GM12878 (cell line): ENCODE measurements at regions not wholly inside any gene's neighbourhood (a gene's known extent, or its start where the extent isn't known, plus 50 kb on each side); places are given as distances from the start of the nearest gene placed in this dataset.

Experiments used
- ATAC-seq: fragments of 200-7000 bp; cut with Tn5 transposase; 3 replicates; pipeline ENCODE4 v1.9.1; 2020; ENCODE audit warnings: mild to moderate bottlenecking, moderate library complexity
- BruUV-seq: library from RNA; stranded (reverse); fragments of 400-500 nt; replicated peaks from 2 replicates; lab custom pipeline; 2021; lab: Mats Ljungman, UMichigan
- CTCF ChIA-PET: fragments of 300-600 bp; sonication (Branson Sonifier 250); formaldehyde crosslinking; extraction: SDS; loops from one replicate; lab custom pipeline; 2021; ENCODE audit warnings: inconsistent platforms; lab: Yijun Ruan, JAX
- POLR2A ChIA-PET: fragments of 350-600 bp; formaldehyde crosslinking; extraction: SDS; loops from one replicate; lab custom pipeline; 2021; ENCODE audit warnings: inconsistent platforms; lab: Charles Lee
- RAD21 ChIA-PET: fragments of 300-600 bp; sonication (Branson Sonifier 250); formaldehyde crosslinking; loops from one replicate; lab custom pipeline; 2023; ENCODE audit warnings: antibody characterized with exemption; ENCODE audit not compliant: unreplicated experiment; lab: Charles Lee
- SMC1A ChIA-PET: fragments of 300-600 bp; sonication (Branson Sonifier 250); formaldehyde crosslinking; loops from one replicate; lab custom pipeline; 2023; ENCODE audit not compliant: unreplicated experiment, uncharacterized antibody; lab: Charles Lee
- DNase-seq: peaks from one replicate; pipeline ENCODE4 v3.0.0-alpha.2; 2011; ENCODE audit warnings: low read depth, low spot score
- FAIRE-seq: peaks from 3 replicates; lab custom pipeline; 2011; peaks lifted over from hg19 to GRCh38; lab: Jason Lieb, UNC
- H2AFZ ChIP-seq: 2 replicates; pipeline ENCODE4 v1.6.0; 2011; ENCODE audit warnings: low read depth, low read length, control low read depth; ENCODE audit not compliant: control insufficient read depth
- H3K27ac ChIP-seq: 2 replicates; pipeline ENCODE4 v1.5.1; 2011; ENCODE audit warnings: control low read depth; ENCODE audit not compliant: control insufficient read depth, insufficient read depth
- H3K27me3 ChIP-seq, 2 experiments: replicated peaks in 1 of 2; 2 replicates each; pipeline versions ENCODE4 v1.6.0 to v1.6.1; 2011; ENCODE audit warnings: low read length in 1 of 2; ENCODE audit not compliant: control insufficient read depth in 2 of 2, insufficient read depth in 2 of 2
- H3K36me3 ChIP-seq, 2 experiments: 2 replicates each; pipeline ENCODE4 v1.5.1; 2011; ENCODE audit warnings: low read length in 1 of 2; ENCODE audit not compliant: control insufficient read depth in 2 of 2, insufficient read depth in 2 of 2
- H3K4me1 ChIP-seq: 2 replicates; pipeline ENCODE4 v1.6.1; 2011; ENCODE audit warnings: mild to moderate bottlenecking, low read length, moderate library complexity, mixed read lengths; ENCODE audit not compliant: control insufficient read depth, insufficient read depth
- H3K4me2 ChIP-seq: 2 replicates; pipeline ENCODE4 v1.6.0; 2011; ENCODE audit warnings: control low read depth; ENCODE audit not compliant: control insufficient read depth, insufficient read depth
- H3K4me3 ChIP-seq: fragments of 200-600 bp; sonication (generic); 2 replicates; pipeline ENCODE4 v1.5.1; 2016
- H3K79me2 ChIP-seq: 2 replicates; pipeline ENCODE4 v1.6.0; 2011; ENCODE audit warnings: low read length; ENCODE audit not compliant: control insufficient read depth, insufficient read depth
- H3K9ac ChIP-seq: 2 replicates; pipeline ENCODE4 v1.8.0; 2011; ENCODE audit warnings: low read length, control low read depth, mixed read lengths; ENCODE audit not compliant: control insufficient read depth, insufficient read depth
- H3K9me3 ChIP-seq: replicated peaks from 3 replicates; pipeline ENCODE4 v1.5.1; 2011; ENCODE audit warnings: mild to moderate bottlenecking, low read length; ENCODE audit not compliant: control insufficient read depth, insufficient read depth
- H4K20me1 ChIP-seq: 2 replicates; pipeline ENCODE4 v1.6.0; 2011; ENCODE audit not compliant: control insufficient read depth, insufficient read depth
- E4F1 ChIP-seq: fragments of 450-650 bp; IDR thresholded peaks from 2 replicates; pipeline ENCODE4 v1.6.1; 2018; ENCODE audit warnings: borderline replicate concordance, mild to moderate bottlenecking; ENCODE audit not compliant: partially characterized antibody
- EP300 ChIP-seq, 2 experiments: fragments of 150-350 bp in 1 of 2; IDR thresholded peaks; 2 replicates each; pipeline ENCODE4 v1.6.1; 2011 to 2012; ENCODE audit warnings: low read depth in 2 of 2, low read length in 2 of 2, borderline replicate concordance in 1 of 2, improper control_type of control experiment in 1 of 2, inconsistent platforms in 1 of 2; ENCODE audit not compliant: control insufficient read depth in 1 of 2
- FOXM1 ChIP-seq: IDR thresholded peaks from 2 replicates; pipeline ENCODE4 v1.6.1; 2012; ENCODE audit warnings: low read depth, mild to moderate bottlenecking, inconsistent platforms, low read length, moderate library complexity
- NFYA ChIP-seq: IDR thresholded peaks from 2 replicates; pipeline ENCODE4 v1.6.1; 2011; ENCODE audit warnings: low read depth, mild to moderate bottlenecking, low read length, improper control_type of control experiment, borderline replicate concordance
- NR2F1 ChIP-seq: fragments of 450-650 bp; conservative IDR thresholded peaks from 2 replicates; pipeline ENCODE4 v1.6.1; 2017; ENCODE audit warnings: mild to moderate bottlenecking
- SMAD5 ChIP-seq: IDR thresholded peaks from 2 replicates; pipeline ENCODE4 v1.6.1; 2016; ENCODE audit warnings: antibody characterized with exemption, low read depth
- STAT1 ChIP-seq: fragments of 450-650 bp; conservative IDR thresholded peaks from 2 replicates; pipeline ENCODE4 v1.6.1; 2014; ENCODE audit warnings: antibody characterized with exemption, mild to moderate bottlenecking
- ZNF592 ChIP-seq: fragments of 450-650 bp; IDR thresholded peaks from 2 replicates; pipeline ENCODE4 v1.6.1; 2017; ENCODE audit warnings: mild to moderate bottlenecking, moderate library complexity
- WGBS: methylation state at CpG from one replicate; pipeline ENCODE4 v1.1.6; 2016; ENCODE audit warnings: low lambda C conversion rate; ENCODE audit not compliant: insufficient replicate concordance, insufficient coverage; ENCODE audit errors: missing lambda C conversion rate; 5-methylcytosine and 5-hydroxymethylcytosine counted together
- in situ Hi-C: fragments of 300-500 bp; cut with MboI; formaldehyde crosslinking; loops from 9 replicates; pipeline ENCODE4 v1.14.3; 2018; ENCODE audit warnings: mixed read lengths
- intact Hi-C: fragments of 100-400 bp; cut with micrococcal nuclease; formaldehyde crosslinking; loops from one replicate; pipeline ENCODE4 v1.14.2; 2022; ENCODE audit not compliant: unreplicated experiment

GRCh38 chr5:89270901-89271300, 387.9 kb upstream of the MEF2C start:
- peak overlapping the region; percentile 89 for H3K27ac ChIP-seq
- intact Hi-C loops (loop anchor here (1.0 to 10.0 kb wide), 4 partner anchors 38 to 386 kb away; partner anchors contain the start of gene MEF2C), in situ Hi-C loops (loop anchor here (10.0 kb wide), 1 partner anchor 536 kb away; no protein-coding TSS in a partner anchor)
- peak in 1 of 2 experiments; percentile 46; a peak in 1 of 4 replicates for TF ChIP-seq EP300 (IDR thresholded peaks at IDR 0.05; ENCODE audit: borderline replicate concordance in 1 of 2, control insufficient read depth in 1 of 2, low read depth in 2 of 2, low read length in 2 of 2)
- TF ChIP-seq NFYA: no peak
- peak overlapping the region; percentile 29 for H2AFZ ChIP-seq
- WGBS: 38% methylated on average over 5 of the region's 5 CpGs
- ChIA-PET CTCF (interaction anchor here (0.9 to 2.5 kb wide), 9 partner anchors 11 to 744 kb away, joined by 3 to 16 read pairs (median 6); no protein-coding TSS in a partner anchor), SMC1A (interaction anchor here (0.7 to 4.0 kb wide), 36 partner anchors 9 to 993 kb away, joined by 3 to 55 read pairs (median 6); no protein-coding TSS in a partner anchor), RAD21 (interaction anchor here (0.8 to 3.9 kb wide), 30 partner anchors 11 to 541 kb away, joined by 3 to 40 read pairs (median 7); no protein-coding TSS in a partner anchor), POLR2A (interaction anchor here (0.6 to 1.9 kb wide), 8 partner anchors 9 to 132 kb away, joined by 3 to 12 read pairs (median 5); no protein-coding TSS in a partner anchor)
- H3K9me3 ChIP-seq: no peaks in the 10 kb centered on the region; the same call in 1 of the 3 replicates
- peaks cover 46% of the 10 kb centered on the region for H3K4me1 ChIP-seq
- ATAC-seq: peak; percentile 17
- no peaks in the 10 kb centered on the region; the same call in 1 of the 2 replicates for H3K79me2 ChIP-seq
- H3K4me2 ChIP-seq: peak overlapping the region; percentile 60
- H3K36me3 ChIP-seq: no peaks in the 10 kb centered on the region
- TSS peak; percentile 79 for BruUV-seq
- H3K9ac ChIP-seq: peak overlapping the region; percentile 12
- FAIRE-seq: no peak
- no peak for DNase-seq
- H4K20me1 ChIP-seq: no peaks in the 10 kb centered on the region
- H3K27me3 ChIP-seq: no peaks in the 10 kb centered on the region
- no peak overlapping the region for H3K4me3 ChIP-seq

GRCh38 chr5:89269721-89270120, 386.7 kb upstream of the MEF2C start:
- DNase-seq: no peak
- no peaks in the 10 kb centered on the region; the same call in 1 of the 2 replicates for H3K79me2 ChIP-seq
- H4K20me1 ChIP-seq: no peaks in the 10 kb centered on the region
- in situ Hi-C loops: loop anchor here (10.0 kb wide), 1 partner anchor 535 kb away; no protein-coding TSS in a partner anchor
- no peak overlapping the region for H3K4me3 ChIP-seq
- BruUV-seq: no TSS peak
- H2AFZ ChIP-seq: no peak overlapping the region
- H3K27ac ChIP-seq: no peak overlapping the region; the same call in 1 of the 2 replicates
- ChIA-PET RAD21 (interaction anchor here (3.9 kb wide), 1 partner anchor 37 kb away, joined by 34 read pairs; no protein-coding TSS in a partner anchor), POLR2A (no interaction called here), CTCF (interaction anchor here (1.2 to 2.5 kb wide), 2 partner anchors 12 to 541 kb away, joined by 3 to 13 read pairs; no protein-coding TSS in a partner anchor), SMC1A (interaction anchor here (1.4 to 4.0 kb wide), 9 partner anchors 21 to 187 kb away, joined by 3 to 55 read pairs (median 20); no protein-coding TSS in a partner anchor)
- WGBS: 80% methylated on average over 6 of the region's 6 CpGs
- H3K9me3 ChIP-seq: no peaks in the 10 kb centered on the region; the same call in 1 of the 3 replicates
- H3K4me1 ChIP-seq: peaks cover 46% of the 10 kb centered on the region
- H3K4me2 ChIP-seq: no peak overlapping the region
- H3K36me3 ChIP-seq: no peaks in the 10 kb centered on the region
- no peak for FAIRE-seq
- no peaks in the 10 kb centered on the region for H3K27me3 ChIP-seq
- ATAC-seq: no peak
- no peak overlapping the region for H3K9ac ChIP-seq
- intact Hi-C loops: loop anchor here (2.0 to 10.0 kb wide), 3 partner anchors 37 to 385 kb away; partner anchors contain the start of gene MEF2C
- TF ChIP-seq SMAD5 (no peak), STAT1 (no peak), NR2F1 (no peak), E4F1 (no peak), ZNF592 (no peak), FOXM1 (no peak)
